NCI-H2081 (cell line): ENCODE measurements at regions not wholly inside any gene's neighbourhood (a gene's known extent, or its start where the extent isn't known, plus 50 kb on each side); places are given as distances from the start of the nearest gene placed in this dataset.

ENCODE experiments used
- DNase-seq, 2 experiments: peaks; one replicate each; lab custom pipeline; 2025; lab: John Stamatoyannopoulos, UW

DNA sequence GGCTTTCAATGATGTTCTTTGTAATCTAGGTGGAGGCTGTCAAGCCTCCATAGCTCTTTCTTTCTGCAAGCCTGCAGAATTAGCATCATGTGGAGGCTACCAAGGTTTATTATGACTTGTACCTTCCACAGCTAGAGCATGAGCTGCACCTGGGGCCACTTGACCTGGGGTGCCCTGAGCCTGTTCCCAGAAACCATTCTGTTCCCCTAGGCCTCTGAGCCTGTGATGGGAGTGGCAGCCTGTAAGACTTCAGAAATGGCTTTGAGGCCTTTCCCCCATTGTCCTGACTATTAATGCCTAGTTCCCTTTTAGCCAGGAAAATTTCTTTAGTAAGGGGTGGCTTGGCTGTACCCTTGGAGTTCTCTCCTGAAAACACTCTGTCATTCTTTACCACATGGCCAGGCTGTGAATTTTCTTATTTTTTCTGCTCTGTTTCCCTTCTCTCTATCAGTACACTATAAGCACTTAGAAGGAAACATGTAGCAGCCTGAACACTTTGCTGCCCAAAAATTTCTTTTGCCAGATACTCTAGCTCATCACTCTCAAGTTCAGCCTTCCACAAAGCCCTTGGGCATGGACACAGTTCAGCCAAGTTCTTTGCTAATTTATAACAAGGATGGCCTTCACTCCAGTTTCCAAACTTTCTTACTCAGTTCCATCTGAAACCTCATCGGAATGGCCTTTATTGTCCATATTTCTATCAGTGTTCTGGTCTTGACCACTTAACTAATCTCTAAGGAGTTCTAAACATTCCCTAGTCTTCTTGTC, 61.4 kb upstream of the NR3C1 start:
- no peak for DNase-seq

DNA sequence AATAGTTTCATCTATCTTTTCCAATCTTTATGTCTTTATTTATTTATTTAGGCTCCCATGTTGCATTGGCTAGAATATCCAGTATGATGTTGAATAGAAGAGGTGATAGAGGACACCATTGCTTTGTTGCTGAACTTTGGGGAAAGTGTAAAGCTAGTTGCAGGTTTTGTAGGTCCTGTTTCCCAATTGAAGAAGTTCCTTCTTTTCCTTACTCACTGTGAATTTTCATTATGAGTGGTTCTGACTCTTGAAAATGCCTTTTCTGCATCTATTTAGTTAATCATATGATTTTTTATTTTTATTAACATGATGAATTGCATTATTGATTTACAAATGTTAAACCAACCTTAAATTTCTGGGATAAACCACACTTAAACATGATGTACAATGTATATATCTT, 58.9 kb upstream of the NR3C1 start:
- DNase-seq, result no peak

DNA sequence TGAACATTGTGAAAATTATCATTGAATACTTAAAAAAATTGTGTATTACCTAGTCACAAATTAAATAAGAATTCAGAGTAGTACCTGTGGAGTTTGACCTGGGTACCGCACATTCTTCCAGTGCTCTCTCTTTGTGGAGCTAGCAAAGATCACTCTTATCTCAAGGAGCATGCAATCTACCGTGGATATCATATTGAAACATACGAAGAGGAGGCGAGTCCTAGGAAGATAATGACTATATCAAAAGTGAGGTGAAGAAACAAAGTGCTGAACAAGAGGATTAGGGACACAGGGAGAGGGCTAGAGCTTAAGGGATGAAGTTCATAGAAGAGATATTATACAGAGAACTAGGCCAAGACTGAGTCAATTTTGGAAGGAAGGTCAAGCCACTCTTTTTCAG, 55.9 kb upstream of the NR3C1 start:
- no peak for DNase-seq

DNA sequence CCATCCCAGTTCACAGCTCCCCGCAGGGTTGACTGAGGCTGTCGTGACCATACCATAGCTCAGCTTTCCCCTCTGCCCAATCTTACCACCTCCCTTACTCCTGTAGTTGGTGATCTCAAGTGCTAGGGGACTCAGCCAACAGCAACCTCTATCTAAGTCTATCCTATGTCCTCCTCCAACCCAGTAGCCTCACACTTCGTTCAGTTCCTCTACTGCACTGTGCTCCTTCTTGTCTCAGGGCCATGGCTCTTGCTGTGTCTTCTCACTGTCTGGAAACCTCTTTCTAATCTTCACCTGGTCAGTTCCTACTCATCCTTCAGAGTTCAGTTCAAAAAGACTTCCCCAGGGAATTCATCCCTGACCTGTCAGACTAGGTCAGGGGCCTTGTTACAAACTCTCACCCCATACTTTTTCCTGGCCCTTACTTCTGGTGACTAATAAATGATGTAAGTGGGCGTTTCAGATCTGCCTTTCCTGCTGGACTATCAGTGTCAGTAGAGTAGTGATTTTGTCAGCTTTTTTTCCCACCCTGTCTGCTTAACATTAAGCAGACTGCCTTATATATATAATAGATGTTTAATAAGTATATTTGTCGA, 53.6 kb upstream of the NR3C1 start:
- DNase-seq, result no peak

DNA sequence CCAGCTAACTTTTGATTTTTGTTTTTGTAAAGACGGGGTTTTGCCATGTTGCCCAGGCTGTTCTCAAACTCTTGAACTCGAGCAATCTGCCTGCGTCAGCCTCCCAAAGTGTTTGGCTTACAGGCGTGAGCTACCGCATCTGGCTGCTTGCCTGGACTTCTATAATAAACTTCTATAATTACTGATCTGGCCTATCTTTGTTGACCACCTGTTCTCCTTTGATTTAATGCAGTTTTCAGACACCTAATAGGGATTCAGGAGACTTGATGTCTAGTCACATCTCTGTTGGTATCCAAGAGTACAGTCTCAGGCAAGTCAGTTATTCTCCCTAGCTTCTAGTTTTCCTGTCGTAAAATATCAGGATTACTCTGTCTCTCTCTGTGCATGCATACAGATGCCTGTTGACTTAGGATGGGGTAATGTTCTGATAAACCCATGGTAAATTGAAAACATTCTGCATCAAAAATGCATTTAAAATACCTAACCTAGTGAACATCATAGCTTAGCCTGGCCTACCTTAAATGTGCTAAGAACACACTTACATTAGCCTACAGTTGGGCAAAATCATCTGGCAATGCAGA, 51.5 kb upstream of the NR3C1 start:
- DNase-seq, result peak in 1 of 2 experiments; percentile 66

DNA sequence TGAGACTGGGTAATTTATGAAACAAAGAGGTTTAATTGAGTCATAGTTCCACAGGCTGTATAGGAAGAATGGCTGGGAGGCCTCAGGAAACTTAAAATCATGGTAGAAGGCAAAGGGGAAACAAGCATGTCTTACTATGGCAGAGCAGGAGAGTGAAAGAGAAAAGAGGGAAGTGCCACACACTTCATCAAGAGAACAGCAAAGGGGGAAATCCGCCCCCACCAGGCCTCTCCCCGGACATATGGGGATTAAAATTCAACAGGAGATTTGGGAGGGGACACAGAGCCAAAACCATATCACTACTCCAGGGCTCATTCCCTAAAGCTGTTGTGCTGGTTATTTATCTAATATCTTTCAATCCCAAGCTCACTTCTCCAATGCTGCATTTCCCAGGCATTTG, 50.2 kb upstream of the NR3C1 start:
- DNase-seq, result no peak
